Activated naive CD4-positive, alpha-beta T cell treated with anti-CD3 and anti-CD28 coated beads for 36 hours (primary cell): ENCODE measurements at regions not wholly inside any gene's neighbourhood (a gene's known extent, or its start where the extent isn't known, plus 50 kb on each side); places are given as distances from the start of the nearest gene placed in this dataset.

Source experiments
- CTCF ChIA-PET: fragments of 350-600 bp; sonication (Branson Sonifier 250); formaldehyde crosslinking; loops from one replicate; lab custom pipeline; 2021; ENCODE audit warnings: antibody characterized with exemption; lab: Charles Lee
- DNase-seq: peaks from one replicate; pipeline ENCODE4 v3.0.0-alpha.2; 2020
- H3K27ac Mint-ChIP-seq: one replicate; pipeline ENCODE4 v1.8.0; 2021; ENCODE audit warnings: mild to moderate bottlenecking, mixed read lengths
- H3K27me3 Mint-ChIP-seq: one replicate; pipeline ENCODE4 v1.8.0; 2021; ENCODE audit warnings: low read depth, mixed read lengths
- H3K36me3 Mint-ChIP-seq: one replicate; pipeline ENCODE4 v1.8.0; 2021; ENCODE audit warnings: low read depth, mixed read lengths
- H3K4me1 Mint-ChIP-seq: one replicate; pipeline ENCODE4 v1.8.0; 2021; ENCODE audit warnings: low read depth, mixed read lengths
- H3K4me3 Mint-ChIP-seq: one replicate; pipeline ENCODE4 v1.8.0; 2021; ENCODE audit warnings: mild to moderate bottlenecking, moderate library complexity, mixed read lengths
- H3K9me3 Mint-ChIP-seq: one replicate; pipeline ENCODE4 v1.8.0; 2021; ENCODE audit warnings: mixed read lengths
- intact Hi-C: fragments of 100-400 bp; cut with micrococcal nuclease; formaldehyde crosslinking; loops from one replicate; pipeline ENCODE4 v1.15.1; 2023

DNA sequence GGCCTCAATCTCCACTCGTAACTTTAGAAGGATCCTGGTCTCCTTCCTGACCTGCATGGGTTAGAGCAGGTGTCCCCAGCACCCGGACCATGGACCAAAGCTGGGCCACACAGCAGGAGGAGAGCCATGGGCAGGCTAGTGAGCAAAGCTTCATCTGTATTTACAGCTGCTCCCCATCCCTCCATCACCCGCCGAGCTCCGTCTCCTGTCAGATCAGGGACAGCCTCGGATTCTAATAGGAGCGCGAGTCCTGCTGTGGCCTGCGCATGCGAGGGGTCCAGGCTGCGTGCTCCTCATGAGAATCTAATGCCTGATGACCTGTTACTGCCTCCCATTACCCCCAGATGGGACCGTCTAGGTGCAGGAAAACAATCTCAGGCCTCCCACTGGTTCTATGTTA, 297.7 kb upstream of the SALL3 start:
- CTCF ChIA-PET = no interaction called here
- no peaks in the 10 kb centered on the region for H3K4me1 Mint-ChIP-seq
- H3K4me3 Mint-ChIP-seq = no peak overlapping the region
- H3K27ac Mint-ChIP-seq = no peak overlapping the region
- DNase-seq = no peak
- intact Hi-C loops = no loop called here
- no peaks in the 10 kb centered on the region for H3K9me3 Mint-ChIP-seq
- H3K27me3 Mint-ChIP-seq = no peaks in the 10 kb centered on the region
- no peaks in the 10 kb centered on the region for H3K36me3 Mint-ChIP-seq

DNA sequence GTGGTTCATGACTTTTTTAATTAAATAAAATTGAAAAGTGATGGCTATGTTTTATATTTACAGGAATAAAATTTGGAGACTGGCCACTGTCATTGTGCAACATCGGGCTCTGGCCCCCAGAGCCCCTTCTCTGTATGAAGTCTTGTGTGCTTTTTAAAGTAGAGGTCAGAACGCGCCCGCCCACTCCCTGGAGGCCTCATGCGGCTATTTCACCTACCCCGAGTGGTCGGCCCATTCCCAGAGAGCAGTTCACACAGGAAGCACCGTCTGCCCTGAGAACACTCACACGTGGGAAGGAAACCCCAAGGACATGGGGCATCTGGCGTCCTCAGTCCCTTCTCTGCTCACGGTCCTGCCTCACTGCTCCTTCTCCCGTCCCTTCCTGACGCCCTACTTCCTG, 296.9 kb upstream of the SALL3 start:
- Mint-ChIP-seq H3K36me3 (no peaks in the 10 kb centered on the region), H3K27ac (no peak overlapping the region), H3K4me3 (no peak overlapping the region), H3K27me3 (no peaks in the 10 kb centered on the region), H3K4me1 (no peaks in the 10 kb centered on the region), H3K9me3 (no peaks in the 10 kb centered on the region)
- DNase-seq = no peak
- CTCF ChIA-PET = no interaction called here
- intact Hi-C loops = no loop called here

DNA sequence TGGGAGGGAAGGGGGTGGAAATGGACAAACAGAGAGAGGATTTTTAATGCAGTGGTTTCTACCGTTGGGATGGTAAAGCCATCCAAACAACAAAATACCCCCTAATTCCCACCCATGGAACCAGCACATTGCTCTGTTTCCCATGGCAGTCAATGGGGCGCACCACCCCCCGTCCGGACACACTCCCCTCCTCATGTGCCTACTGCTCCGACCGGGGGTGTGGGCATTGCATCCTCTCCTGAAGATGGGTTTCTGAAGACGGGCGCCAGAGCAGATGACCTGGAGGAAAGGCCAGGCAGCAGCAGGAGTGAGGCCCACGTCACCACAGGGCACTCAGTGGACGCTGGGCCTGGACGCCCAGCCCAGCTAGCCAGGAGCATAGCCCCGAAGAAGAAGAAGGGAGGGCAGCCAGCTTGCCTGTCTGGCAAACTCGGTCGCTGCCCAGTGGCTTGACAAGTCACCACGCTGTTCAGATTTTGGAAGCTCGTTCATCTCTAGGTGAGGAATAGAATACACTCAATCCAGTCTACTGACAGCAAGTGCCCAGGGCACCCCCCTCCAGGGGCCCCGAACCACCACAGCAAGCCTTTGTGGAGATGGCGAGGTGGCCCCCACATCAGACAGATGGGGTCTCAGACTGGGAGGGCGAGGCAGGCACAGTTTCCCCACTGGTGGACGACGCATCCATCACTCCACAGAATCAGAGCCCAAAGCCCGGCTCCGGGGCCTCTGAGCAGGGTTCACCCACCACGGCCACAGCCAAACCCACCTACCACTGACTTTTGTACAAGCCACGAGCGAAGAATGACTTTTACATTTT, 296.2 kb upstream of the SALL3 start:
- CTCF ChIA-PET = no interaction called here
- intact Hi-C loops = no loop called here
- Mint-ChIP-seq H3K27me3 (no peaks in the 10 kb centered on the region), H3K36me3 (no peaks in the 10 kb centered on the region), H3K4me1 (no peaks in the 10 kb centered on the region), H3K4me3 (no peak overlapping the region), H3K27ac (no peak overlapping the region), H3K9me3 (no peaks in the 10 kb centered on the region)
- DNase-seq = no peak

DNA sequence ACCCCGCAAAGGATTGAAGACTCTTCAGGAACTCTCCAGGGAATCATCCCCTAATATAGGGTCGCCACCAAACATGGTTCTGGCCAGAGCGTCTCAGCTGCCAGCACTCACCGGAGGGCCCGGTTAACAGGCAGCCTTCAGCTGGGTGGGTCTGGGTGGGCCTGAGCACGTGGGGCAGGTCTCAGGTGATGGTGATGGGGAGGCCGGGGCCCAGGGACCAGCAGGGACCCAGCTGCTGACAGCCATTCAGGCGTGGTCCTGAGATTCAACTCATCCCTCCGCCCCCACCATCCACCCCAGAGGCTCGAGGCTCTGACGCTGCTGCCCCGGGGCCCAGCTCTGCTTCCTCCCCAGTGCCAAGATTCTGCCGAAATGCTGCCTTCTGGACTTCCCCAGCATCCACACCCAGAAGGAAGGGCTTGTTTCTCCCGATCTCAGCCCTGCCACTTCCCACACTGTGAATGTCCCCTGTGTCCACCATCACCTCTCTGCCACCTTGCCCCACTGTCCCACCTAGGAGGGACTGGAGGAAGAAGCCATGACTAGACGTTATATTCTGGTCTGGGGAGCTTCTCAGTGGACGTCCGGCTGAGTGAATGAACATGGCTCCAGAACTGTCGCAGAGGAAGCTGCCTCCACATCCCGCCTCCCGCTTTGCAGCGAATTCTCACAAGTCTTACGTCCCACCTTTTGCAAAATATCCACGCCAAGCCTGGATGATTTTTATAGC, 294.2 kb upstream of the SALL3 start:
- DNase-seq = no peak
- Mint-ChIP-seq H3K36me3 (no peaks in the 10 kb centered on the region), H3K4me3 (no peak overlapping the region), H3K9me3 (no peaks in the 10 kb centered on the region), H3K27me3 (no peaks in the 10 kb centered on the region), H3K4me1 (no peaks in the 10 kb centered on the region), H3K27ac (no peak overlapping the region)
- CTCF ChIA-PET = no interaction called here
- intact Hi-C loops = no loop called here

DNA sequence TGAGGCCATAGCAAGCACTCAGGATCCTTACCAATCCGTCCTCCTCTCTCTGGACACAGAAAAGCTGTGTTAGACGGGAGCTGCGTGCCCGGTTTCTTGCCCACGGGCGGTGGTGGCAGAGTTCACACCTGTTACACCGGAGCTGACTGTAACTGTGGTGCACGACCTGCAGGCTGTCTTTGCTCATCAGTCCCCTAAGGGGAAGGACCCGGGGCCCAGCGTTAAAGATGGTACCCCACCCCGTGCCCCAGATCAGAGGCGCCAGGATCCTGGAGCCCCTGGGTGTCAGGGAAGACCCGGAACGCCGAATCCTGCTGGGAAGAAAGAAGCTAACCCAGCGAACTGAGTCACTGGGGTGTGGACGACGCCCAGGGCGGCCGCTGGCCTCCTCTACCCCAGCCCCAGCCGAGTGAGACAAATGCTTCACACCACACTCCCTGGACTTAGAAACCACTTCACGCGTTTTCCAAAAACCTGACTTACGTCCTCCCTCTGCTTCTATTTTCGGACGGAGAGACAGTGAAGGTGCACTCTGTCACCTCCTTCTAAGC, 293.6 kb upstream of the SALL3 start:
- CTCF ChIA-PET = no interaction called here
- no peak overlapping the region for H3K4me3 Mint-ChIP-seq
- no peaks in the 10 kb centered on the region for H3K9me3 Mint-ChIP-seq
- no peak for DNase-seq
- H3K27me3 Mint-ChIP-seq = no peaks in the 10 kb centered on the region
- H3K27ac Mint-ChIP-seq = no peak overlapping the region
- intact Hi-C loops = no loop called here
- no peaks in the 10 kb centered on the region for H3K4me1 Mint-ChIP-seq
- H3K36me3 Mint-ChIP-seq = no peaks in the 10 kb centered on the region

DNA sequence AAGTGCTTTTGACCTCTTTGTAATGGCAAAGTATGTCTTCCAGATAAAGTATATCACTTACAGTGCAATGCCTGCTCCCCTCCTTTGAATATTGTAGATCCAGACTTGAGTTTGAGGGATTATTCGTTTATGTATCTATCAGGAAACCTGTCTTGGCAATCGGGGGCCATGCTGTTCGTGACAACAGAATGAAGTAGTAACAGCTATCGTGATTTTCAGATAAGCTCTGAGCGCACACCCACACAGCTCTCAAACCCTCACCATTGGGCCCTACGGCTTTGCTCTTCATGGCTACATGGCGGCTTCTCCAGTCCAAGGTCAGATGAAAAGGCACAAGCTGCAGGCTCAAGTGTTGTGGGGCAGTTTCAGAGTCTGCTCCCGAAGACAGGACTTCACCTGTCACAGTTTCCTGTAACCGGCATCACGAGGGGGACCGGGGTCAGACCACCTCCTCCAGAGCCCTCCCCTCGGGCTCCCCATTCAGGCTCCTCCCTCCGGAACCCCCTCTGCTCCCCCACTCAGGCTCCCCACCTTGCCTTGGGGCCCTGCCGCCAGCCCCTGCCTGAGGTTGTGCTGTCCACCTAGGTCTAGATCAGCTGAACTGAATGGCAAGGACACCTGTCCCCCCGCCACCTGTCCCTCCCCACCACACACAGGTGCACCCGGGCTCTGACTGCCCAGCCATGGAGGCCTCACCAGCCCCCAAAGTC, 292.5 kb upstream of the SALL3 start:
- Mint-ChIP-seq H3K4me3 (no peak overlapping the region), H3K4me1 (no peaks in the 10 kb centered on the region), H3K9me3 (no peaks in the 10 kb centered on the region), H3K27me3 (no peaks in the 10 kb centered on the region), H3K27ac (no peak overlapping the region), H3K36me3 (no peaks in the 10 kb centered on the region)
- DNase-seq = no peak
- CTCF ChIA-PET = no interaction called here
- intact Hi-C loops = no loop called here

DNA sequence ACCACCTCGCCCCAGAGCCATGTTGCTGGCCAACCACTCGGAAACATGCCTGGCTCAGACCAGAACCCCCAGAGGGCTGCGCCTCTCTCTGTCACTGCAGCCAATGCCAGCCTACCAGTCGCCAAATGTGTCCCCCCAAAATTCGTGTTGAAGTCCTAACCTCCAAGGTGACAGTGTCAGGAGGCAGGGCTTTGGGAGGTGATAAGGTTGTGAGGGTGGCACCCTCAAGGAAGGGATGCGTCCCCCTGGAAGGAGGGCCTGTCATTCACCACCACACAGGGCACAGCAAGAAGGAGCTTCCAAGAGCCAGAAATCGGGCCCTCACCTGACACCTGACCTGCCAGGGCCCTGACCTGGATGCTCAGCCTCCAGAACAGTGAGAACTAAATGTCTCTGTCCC, 291.9 kb upstream of the SALL3 start:
- no peak for DNase-seq
- intact Hi-C loops = no loop called here
- Mint-ChIP-seq H3K27me3 (no peaks in the 10 kb centered on the region), H3K36me3 (no peaks in the 10 kb centered on the region), H3K9me3 (no peaks in the 10 kb centered on the region), H3K27ac (no peak overlapping the region), H3K4me1 (no peaks in the 10 kb centered on the region), H3K4me3 (no peak overlapping the region)
- CTCF ChIA-PET = no interaction called here

DNA sequence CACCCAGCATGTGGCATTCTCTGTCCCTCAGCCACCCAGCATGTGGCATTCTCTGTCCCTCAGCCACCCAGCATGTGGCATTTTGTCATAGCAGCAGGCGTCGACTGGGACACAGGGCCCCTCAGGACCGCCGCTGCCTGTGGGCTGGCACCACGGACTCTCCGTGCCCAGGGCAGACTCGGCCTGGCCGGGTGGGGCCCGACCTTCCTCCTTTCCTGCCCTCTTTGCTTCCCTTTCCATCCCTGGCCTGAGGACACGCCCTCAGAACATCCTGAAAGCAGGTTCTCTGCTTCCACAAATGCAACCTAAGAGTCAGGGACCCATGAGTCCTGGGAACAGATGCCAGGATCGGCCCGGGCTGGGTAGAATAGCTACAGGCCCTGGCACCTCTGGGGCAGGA, 291.4 kb upstream of the SALL3 start:
- CTCF ChIA-PET = no interaction called here
- Mint-ChIP-seq H3K27ac (no peak overlapping the region), H3K4me3 (no peak overlapping the region), H3K27me3 (no peaks in the 10 kb centered on the region), H3K4me1 (no peaks in the 10 kb centered on the region), H3K36me3 (no peaks in the 10 kb centered on the region), H3K9me3 (no peaks in the 10 kb centered on the region)
- no peak for DNase-seq
- intact Hi-C loops = no loop called here

DNA sequence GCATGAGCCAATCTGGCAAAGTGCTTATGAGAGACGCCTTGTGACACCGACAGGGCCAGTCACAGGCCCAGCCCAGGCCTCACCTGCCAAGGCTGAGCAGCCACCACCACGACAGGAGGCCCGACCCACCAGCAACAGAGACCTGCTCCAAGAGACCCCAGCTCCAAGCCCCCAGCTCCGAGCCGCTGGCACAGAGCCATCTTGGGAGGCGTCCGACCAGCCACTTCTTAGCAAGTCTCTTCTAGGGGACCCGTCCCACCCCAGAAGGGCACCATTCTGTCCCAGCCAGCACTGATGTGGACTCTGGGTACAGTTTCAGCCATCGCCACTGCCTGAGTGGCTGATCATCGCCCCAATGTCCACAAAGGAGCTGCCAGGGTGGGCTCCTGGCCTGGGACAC, 290.7 kb upstream of the SALL3 start:
- intact Hi-C loops = no loop called here
- Mint-ChIP-seq H3K9me3 (no peaks in the 10 kb centered on the region), H3K4me1 (no peaks in the 10 kb centered on the region)

DNA sequence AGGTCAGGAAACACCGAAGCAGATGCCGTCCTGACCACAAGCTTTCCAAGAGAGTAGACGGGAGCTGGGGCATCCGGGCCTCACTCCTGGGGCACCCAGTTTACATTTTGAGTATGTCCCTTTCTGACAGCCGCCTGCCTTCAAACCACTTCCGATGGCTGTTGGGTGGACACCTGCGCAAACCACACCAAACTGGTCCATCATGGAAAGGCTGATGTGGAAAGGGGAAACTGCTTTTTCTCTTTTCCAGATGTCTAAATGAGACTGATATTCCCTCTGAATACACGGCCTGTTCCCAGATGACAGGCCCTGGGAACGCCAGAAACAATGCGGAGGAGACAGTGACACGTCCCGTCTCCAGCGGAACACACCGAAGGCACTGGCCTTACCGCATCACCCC, 290.0 kb upstream of the SALL3 start:
- Mint-ChIP-seq H3K9me3 (no peaks in the 10 kb centered on the region), H3K27me3 (no peaks in the 10 kb centered on the region), H3K27ac (no peak overlapping the region), H3K4me1 (no peaks in the 10 kb centered on the region), H3K4me3 (no peak overlapping the region), H3K36me3 (no peaks in the 10 kb centered on the region)
- CTCF ChIA-PET = no interaction called here
- intact Hi-C loops = no loop called here
- no peak for DNase-seq

More for the DNA sequence above, 290.7 kb upstream of the SALL3 start:
- DNase-seq = no peak
- CTCF ChIA-PET = no interaction called here
- Mint-ChIP-seq H3K27ac (no peak overlapping the region), H3K4me3 (no peak overlapping the region), H3K36me3 (no peaks in the 10 kb centered on the region), H3K27me3 (no peaks in the 10 kb centered on the region)

DNA sequence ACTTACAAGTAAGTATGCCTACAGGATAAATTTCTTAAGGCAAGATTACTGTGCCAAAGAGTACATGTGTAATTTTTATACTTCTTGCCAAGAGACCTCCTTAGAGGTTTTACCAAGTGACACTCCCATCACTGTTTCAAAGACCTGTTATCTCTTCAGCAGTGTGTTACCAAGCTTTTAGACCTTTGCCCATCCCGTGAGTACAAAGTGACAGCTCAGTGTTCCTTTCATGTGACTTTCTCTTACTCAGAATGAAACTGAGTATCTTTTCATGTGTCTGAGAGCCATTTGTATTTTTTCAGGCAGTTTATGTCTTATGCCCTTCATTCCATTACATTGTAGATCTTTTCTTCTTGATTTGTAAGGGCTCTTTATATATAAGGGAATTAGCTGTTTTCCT, 287.5 kb upstream of the SALL3 start:
- Mint-ChIP-seq H3K27ac (no peak overlapping the region), H3K4me3 (no peak overlapping the region), H3K27me3 (no peaks in the 10 kb centered on the region), H3K36me3 (no peaks in the 10 kb centered on the region), H3K9me3 (no peaks in the 10 kb centered on the region), H3K4me1 (no peaks in the 10 kb centered on the region)
- no peak for DNase-seq
- CTCF ChIA-PET = no interaction called here
- intact Hi-C loops = no loop called here

DNA sequence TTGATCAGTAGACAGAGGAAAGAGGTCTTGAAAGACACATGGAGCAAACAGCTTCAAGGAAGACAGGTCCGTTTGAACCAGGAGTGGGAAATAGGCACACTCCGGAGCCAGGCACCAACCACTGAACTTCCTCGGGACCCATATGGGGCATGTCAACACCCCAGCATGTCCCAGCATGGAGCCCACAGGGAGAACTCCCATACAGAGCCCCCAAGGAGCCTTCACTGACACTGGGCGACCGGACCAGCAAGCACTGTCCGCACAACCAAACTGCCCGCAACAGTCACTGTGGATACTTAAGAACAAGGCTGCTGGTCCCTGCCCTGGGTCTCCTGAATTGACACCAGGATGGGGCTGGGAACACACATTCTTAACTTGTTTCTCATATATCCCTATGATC, 286.2 kb upstream of the SALL3 start:
- Mint-ChIP-seq H3K36me3 (no peaks in the 10 kb centered on the region), H3K4me3 (no peak overlapping the region), H3K27ac (no peak overlapping the region), H3K9me3 (no peaks in the 10 kb centered on the region), H3K4me1 (no peaks in the 10 kb centered on the region), H3K27me3 (no peaks in the 10 kb centered on the region)
- CTCF ChIA-PET = no interaction called here
- intact Hi-C loops = no loop called here
- no peak for DNase-seq
